NCI-H1694 (cell line): ENCODE measurements at regions not wholly inside any gene's neighbourhood (a gene's known extent, or its start where the extent isn't known, plus 50 kb on each side); places are given as distances from the start of the nearest gene placed in this dataset.
"Not testable (repeated sequence)": the region's sequence is repeated elsewhere in the genome, so short reads cannot be mapped to it uniquely, and the experiment has no call there.

Experiments
- DNase-seq: peaks from one replicate; lab custom pipeline; 2025; lab: John Stamatoyannopoulos, UW

- DNase-seq: no peak
Observed at GRCh38 chr6:72457738-72458137, 164.1 kb upstream of the KCNQ5 start.

DNA sequence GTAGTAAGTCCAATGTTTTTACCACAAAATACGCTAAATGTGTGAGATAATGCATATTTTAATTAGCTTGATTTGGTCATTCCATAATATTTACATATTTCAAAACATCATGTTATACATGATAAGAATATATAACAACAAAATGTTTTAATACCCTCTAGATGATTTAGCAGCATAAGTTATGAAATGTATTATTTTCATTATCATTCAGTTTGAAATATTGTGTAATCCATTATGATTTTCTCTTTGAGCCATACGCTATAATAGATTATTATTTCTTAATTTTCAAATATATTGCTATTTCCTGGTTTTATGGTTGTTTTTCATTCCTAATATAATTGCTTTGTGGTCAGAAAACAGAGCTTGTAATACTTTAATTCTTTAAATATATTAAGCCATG lies 163.3 kb upstream of the KCNQ5 start:
- DNase-seq: no peak

GRCh38 chr6:72461144-72461543 lies 160.7 kb upstream of the KCNQ5 start:
- DNase-seq: no peak

GRCh38 chr6:72464246-72464645 lies 157.6 kb upstream of the KCNQ5 start:
- no peak for DNase-seq

DNA sequence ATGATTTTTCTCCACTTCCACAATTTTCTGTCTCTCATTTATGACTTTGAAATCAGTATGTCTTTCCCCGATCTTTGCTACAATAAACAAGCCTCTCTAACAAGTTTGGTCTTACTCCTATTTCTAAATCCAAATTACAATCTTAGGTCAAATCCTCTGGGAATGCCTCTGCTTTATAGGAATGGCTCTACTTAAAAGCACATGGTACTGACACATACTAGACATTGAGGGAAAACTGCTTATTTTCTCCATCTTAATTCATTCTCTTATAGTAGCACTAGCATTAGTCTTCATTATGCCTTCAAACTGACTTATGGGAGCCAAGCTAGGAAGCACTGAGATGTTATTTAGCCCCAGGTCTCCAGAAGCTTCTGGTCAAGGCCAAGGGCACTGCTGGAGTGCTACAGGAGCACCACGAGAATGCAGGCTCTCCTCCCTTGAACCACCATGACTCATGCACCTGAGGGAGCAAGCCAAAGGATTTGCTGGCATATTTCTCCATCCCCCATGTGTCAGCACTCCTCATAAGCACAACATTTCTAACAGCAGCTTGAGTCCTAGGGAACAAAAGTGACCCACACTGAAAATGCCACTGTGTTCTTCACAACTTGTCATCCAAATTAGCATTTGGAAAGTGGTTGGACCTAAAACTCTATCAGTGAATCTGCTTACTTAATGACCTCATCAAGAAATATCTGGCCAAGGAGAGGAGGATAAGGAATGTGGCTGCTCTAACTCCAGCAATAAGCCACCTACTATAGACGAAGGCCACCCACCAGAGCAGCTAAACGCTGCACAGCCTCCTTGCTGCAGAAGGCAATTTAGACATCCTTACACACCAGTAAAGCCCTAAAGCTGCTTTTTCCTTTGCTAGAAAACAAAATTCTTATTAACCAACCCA lies 156.8 kb upstream of the KCNQ5 start:
- DNase-seq: no peak

- no peak for DNase-seq
Observed at GRCh38 chr6:72466471-72466870, 155.4 kb upstream of the KCNQ5 start.

DNA sequence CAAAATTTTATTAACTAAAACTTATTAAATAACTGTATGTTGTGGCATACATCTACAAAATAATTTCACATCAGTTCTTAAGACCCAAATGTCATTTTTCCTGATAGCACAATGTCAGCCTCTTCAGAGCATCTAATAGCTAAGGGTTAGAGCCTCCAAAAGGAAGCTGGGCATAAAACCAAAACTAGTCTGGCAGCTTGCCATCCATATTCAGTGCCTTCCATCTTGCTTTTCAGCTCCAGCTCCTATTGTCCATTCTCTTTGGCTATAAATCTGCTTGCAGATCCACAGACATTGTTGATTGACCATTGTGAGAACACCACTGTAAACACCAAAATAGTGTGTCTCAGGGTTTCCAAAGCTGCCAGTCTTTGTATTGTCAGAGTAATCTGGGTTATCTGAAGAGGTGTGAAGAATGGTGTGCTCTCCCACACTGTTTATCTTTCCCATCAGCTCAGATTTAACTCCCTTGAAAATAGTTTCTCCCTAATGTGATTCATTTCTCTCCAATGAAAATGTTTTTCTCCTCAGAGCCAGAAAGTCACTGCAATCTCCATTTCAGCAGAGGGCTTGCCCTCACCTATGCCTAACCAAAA lies 154.8 kb upstream of the KCNQ5 start:
- no peak for DNase-seq

GRCh38 chr6:72469406-72469983 lies 152.4 kb upstream of the KCNQ5 start:
- not testable (repeated sequence) for DNase-seq

GRCh38 chr6:72476051-72476450 lies 145.8 kb upstream of the KCNQ5 start:
- no peak for DNase-seq

DNA sequence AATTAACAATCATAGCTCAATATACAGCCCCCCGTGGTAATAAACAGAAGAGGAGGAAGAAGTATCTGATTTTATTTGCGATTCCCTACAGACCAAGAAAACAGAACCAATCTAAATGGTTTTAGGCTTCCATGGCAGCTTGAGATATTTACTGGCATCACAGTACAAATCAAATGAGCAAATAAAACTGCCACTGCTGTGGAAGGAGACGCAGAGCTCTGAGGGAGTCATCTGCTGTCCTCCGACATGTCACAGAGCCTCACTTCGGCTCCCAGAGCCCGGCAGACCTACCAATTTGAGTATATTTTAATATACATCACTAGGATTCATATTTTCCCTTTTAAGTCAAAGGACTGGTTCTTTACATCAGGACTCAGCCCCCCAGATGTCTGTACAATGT lies 145.2 kb upstream of the KCNQ5 start:
- DNase-seq: no peak

- no peak for DNase-seq
Observed at GRCh38 chr6:72495441-72495840, 126.4 kb upstream of the KCNQ5 start.

DNA sequence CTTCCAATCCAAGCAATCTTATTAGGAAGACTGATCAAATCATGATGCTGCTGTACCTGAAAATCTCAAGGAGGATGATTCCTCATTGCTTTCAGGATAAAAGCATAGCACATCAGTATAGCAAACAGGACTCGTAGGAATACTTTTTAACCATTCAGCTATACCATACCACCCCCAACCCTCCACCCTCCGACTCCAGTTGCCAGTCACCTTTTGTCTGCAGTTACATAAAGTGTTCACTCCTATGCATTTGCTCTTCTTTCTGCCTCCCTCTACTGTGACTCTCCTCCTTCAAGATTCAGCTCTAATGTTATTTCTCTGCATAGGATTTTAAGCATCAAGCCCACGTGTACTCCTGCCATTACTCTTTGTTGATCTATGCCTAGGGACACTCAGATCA lies 124.7 kb upstream of the KCNQ5 start:
- DNase-seq: no peak

DNA sequence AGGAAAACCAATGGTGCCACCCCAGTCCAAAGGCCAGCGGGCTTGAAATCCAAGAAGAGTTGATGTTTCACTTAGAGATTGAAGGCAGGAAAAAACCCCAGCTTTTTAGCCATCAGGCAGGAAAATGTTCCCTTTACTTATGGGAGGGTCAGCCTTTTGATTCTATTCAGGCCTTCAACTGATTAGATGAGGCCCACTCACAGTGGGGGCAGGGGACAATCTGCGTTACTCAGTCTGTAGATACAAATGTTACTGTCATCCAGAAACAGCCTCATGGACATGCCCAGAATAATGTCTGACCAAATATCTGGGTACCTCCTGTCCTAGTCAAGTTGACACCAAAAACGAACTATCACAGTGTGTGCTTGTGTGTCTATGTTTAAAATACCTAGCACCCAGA lies 121.2 kb upstream of the KCNQ5 start:
- DNase-seq: no peak

- DNase-seq: no peak
Observed at GRCh38 chr6:72504406-72504805, 117.5 kb upstream of the KCNQ5 start.

DNA sequence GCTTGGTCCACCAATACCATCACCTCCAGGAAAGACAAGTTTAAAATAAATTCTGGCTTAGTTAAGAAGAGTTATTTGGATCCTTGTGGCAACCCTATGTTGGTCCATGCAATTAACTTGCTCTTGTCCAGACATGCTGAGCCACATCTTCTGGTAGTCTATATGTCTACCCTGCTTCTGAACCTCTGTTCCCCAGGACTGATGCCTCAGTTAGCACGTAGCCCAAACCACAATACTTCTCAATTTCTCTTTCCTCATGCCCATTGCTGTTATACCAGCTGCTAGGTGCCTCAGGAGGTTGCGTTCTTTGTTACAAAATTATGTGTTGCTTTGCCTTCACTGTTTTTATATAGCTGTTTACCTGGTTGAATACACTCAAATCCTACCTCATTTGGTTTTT lies 116.4 kb upstream of the KCNQ5 start:
- no peak for DNase-seq

- DNase-seq: no peak
Observed at GRCh38 chr6:72519871-72520270, 102.0 kb upstream of the KCNQ5 start.

GRCh38 chr6:72521684-72522083 lies 100.2 kb upstream of the KCNQ5 start:
- DNase-seq: no peak

DNA sequence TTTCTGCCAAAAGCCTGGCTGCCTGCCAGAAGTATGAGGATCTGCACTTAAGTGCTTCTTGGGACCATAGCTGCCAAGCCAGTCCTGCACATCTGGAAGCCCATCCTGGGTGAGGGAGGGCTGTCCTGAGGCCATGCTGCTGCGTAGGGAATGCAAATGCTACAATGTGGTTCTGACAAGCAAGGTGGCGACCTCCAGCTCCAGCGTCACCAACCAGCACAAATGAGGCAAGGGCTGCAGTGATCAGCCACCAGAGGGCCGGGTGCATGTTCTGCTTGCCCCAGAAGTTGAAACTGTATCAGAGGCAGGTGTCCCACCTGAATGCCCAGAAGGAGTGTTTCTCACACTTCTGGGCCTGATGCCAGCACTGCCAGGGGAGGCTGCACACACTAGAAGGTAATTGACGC lies 99.1 kb upstream of the KCNQ5 start:
- DNase-seq: no peak

GRCh38 chr6:72524011-72524645 lies 97.7 kb upstream of the KCNQ5 start:
- DNase-seq: peak; percentile 7

DNA sequence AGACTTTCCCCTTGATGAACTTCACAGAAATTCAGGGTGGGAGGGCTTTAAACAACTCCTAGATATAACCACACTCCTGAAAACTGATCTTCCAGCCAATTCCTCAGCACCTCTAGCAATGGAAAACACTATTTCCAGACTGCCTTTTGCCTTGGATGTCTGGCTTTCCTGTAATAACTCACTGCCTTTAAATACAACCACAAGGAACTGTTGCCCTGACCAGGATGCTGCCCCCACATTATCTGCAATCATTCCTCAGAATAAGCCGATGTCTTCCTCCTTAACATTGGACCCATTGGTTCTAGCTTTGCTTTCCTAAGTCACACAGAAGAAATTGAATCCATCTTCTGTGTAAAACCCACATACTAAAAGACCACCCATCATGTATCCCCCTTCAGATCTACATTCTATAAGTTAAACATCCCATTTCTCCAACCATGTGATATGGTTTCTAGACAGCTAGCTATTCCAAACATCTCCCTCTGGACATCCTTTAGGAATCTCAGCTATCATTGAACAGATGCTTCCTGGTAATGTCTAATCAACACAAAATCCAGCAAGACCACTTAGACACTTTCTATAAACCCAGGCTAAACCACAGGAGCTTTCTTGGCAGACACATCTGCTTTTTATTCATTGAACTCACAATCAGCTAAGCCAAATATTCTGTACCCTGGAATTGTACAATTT lies 95.9 kb upstream of the KCNQ5 start:
- DNase-seq: no peak

- DNase-seq: no peak
Observed at GRCh38 chr6:72530152-72530551, 91.7 kb upstream of the KCNQ5 start.

DNA sequence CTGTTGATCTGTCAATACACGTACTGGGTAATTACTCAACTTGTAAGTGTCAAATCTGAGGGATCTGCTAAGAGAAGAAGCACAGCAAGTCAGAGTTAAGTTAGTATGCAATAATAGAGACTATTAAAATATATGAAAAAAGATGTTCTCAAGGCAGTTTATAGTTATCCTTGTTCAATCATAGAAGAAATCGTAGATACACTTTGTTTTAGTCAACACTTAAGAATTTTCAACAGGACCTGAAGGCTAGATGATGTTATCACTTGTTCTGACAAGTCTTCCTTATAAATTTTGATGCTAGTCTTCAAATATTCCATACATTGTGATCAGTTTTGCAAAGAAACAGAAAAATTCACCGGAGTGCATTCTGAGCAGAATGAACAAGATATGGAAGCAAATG lies 91.1 kb upstream of the KCNQ5 start:
- no peak for DNase-seq
